Endothelial cell of hepatic sinusoid (primary cell): ENCODE measurements at regions not wholly inside any gene's neighbourhood (a gene's known extent, or its start where the extent isn't known, plus 50 kb on each side); places are given as distances from the start of the nearest gene placed in this dataset.

Experiments used
- in situ Hi-C: cut with HindIII; loops from 2 replicates; pipeline ENCODE4 v1.10.0; 2017; ENCODE audit warnings: low sequenced_read_pairs

DNA sequence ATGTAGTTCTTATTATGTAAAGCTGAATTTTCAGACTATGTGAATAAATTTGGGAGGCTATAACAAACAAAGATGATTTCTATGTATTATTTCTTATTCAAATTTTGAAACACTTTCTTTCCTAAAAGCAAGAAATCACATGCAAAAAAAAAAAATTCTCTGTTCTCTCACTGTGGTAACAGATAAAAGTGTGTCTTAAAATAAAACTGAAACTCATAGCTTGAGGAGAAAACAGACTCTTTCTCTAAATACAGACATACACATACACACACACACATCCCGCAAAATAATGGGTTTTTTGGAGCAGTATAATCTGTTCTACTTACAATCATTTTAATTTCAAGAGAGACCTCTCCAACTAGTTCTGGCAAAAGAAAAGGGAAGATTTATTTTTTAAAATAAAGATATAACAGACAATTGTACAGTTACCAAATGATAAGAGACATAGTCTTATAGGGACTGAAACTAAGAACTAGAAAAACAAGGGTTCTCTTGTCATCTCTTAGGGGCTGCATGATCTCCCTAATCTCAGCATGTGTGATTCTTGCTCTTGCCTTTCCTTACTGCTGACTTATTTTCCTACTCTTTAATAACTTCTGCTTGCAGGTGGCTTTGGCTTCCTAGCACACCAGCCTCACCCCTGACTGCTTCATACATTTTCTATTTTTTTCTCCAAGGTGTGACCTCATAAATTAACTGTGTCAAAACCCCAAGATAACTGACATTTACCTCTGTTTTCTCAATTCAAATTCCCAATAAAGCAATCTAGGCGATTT, 483.5 kb upstream of the POT1 start:
- in situ Hi-C loops: no loop called here

DNA sequence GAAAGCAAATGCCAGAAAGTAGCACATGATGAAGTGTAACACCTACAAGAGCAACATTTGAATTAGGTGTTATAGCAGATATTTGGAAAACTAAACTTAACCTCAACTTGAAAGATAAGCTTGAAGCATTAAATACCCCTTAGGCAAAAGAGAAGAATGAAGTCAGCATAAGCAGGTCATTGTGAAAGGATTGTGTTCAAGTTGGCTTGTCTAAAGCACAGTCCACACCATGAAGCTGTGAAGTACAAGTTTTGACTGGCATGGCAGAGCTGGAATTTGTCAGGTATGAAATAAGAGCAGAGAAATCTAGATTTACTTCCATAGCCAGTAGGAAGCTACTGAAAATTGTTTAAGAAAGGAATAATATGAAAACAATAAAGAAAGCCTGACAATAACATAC, 480.3 kb upstream of the POT1 start:
- in situ Hi-C loops: loop anchor here (5.0 kb wide), 1 partner anchor 58 kb away; no protein-coding TSS in a partner anchor

DNA sequence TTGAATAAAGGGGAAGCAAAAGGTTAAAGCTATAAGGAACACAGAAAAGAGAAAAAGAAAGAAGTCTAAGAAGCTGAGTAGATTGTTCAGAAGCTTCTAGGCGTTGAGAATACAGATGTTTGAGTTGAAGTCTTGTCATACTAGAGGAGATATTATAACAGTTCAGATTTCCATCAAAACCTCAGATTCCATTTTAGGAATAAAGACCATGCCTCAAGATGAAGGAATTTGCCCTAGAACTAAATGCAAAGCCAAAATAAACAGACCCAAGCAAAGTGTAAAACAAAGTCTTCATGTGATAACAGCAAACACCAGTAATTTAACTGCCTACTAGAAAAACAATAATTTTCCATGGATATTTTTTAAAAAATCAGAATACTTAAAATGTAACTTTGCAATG, 476.5 kb upstream of the POT1 start:
- in situ Hi-C loops: loop anchor here (5.0 kb wide), 1 partner anchor 54 kb away; no protein-coding TSS in a partner anchor

DNA sequence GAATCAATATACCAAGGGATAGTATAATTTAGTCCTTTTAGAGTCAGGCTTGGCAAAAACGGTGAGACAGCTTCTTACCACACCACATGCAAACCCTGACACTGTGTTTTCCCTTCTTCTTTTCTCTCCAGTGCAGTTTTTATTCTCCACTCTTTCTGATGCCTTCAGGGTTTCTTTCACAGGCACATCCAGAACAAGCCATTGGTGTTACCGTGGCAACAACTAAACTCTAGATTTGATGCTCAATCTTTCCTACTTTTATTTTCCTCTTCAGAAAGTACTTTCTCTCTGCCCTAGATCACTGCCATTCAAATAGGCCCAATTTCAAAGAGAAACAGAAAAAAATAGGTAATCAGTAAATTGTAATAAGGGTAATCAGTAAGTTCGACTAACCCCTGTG, 469.8 kb upstream of the POT1 start:
- in situ Hi-C loops: no loop called here

GRCh38 chr7:125396466-125397151, 467.0 kb upstream of the POT1 start:
- in situ Hi-C loops: no loop called here

DNA sequence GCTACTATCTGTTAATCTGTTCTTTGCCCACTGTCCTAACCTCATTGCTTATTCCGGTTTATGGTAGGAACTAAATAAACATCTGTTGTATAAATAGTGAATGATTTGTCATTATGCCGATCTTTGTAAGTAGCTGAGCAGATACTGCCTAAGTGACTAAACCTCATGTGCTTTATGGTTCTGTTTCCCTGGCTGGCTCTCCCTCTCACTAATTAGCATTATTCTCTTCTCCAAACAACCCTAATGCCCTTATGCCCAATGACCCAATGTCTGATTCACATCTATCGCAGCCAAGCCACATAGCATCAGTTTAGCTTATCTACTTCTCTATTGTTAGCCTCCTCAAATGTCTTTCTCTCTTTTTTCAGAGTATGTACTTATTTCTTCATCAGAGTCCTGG, 462.3 kb upstream of the POT1 start:
- in situ Hi-C loops: no loop called here

DNA sequence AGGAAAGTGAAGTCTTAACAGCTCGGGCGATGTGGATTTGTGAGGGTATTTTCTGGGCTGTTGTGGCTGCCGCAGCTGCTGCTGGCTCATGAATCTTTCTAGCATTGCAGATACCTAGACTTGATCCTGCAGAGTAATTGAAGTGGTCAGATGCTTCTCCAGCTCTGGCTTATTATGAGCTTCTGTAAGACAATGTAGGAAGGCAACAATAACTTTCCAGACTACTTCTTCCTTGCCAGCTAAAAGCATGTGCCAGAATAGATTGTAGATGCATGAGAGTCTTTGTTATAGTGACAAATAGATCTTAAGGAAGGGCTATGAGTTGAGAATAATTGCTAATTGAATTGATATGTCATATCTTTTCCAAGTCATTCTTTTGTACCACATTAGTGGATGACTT, 461.4 kb upstream of the POT1 start:
- in situ Hi-C loops: no loop called here

GRCh38 chr7:125386211-125386610, 456.6 kb upstream of the POT1 start:
- in situ Hi-C loops: no loop called here

GRCh38 chr7:125383324-125383723, 453.7 kb upstream of the POT1 start:
- in situ Hi-C loops: no loop called here

- in situ Hi-C loops: no loop called here
Observed at GRCh38 chr7:125382401-125382800, 452.8 kb upstream of the POT1 start.

DNA sequence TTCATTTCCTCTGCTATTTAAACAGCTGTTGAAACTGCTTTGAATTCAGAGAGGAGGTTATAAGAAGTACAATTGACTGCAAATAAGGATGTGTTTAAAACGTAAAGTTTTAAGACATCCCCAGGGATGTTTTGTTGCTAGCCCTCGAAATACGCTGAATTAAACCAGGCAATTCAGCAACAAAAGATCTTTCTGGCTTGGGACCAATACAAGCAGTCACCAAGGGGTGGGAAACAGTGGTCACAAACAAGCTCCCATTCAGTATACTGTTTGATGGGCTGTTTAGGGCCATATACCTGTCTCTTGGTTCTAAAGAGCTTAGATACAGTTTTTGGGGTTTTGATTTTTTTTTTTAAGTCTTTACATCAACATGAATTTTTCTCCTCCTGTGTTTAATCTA, 446.3 kb upstream of the POT1 start:
- in situ Hi-C loops: no loop called here

GRCh38 chr7:125370502-125370901, 440.9 kb upstream of the POT1 start:
- in situ Hi-C loops: no loop called here

GRCh38 chr7:125363873-125364272, 434.2 kb upstream of the POT1 start:
- in situ Hi-C loops: no loop called here

GRCh38 chr7:125358551-125359167, 429.0 kb upstream of the POT1 start:
- in situ Hi-C loops: no loop called here

DNA sequence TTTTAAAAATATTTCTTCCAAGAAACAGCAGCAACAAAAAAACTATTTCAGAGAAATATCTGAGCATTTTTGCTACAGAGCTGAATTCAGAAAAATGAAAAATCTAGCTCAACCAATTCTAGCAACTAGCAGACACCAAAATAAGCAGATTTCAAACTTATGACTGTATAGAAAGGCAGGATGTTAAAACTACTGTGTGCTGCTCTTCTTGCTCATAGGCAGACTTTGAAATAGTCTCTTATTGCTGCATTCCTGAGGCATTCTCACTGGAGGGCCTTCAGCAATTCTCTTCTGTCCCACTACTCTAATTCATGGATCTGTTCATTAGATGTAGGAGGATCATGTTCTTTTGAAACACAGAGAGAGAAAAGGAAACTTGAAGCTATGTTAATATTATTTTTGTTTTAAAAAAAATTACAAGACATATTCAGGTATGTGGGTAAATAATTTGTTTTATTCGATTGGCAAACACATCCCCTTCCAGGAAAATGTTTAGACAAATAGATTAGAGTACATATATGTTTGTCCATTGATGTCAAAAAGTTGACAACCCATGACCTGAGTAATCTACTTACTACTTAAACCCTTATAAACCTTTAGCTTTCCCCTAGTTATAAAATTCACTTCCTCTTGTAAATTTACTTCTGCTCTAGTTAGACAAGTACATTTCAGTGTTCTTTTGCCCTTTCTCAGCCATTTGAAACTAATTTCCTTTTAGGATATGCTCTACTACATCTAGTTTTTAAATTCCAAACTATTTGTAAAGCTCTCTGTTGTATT, 428.2 kb upstream of the POT1 start:
- in situ Hi-C loops: no loop called here

- in situ Hi-C loops: no loop called here
Observed at GRCh38 chr7:125355899-125356298, 426.3 kb upstream of the POT1 start.

DNA sequence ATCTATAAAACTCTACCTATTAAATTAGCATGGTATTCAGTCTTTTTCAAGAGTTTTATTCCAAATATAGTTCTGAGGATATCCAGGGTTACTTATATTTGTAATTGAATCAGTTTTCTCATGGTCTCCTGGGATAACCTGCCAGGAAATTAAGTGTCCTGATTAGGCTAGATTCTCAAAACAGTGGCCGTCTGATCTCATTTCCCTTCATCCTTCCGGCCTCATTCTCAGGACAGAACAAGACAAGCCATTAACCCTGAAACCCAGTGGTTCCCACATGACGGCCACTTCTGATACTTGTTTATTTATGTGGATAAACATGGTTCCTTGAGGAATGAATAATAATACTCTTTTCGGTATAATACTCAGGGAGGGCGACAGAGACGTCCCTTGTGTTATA, 417.6 kb upstream of the POT1 start:
- in situ Hi-C loops: no loop called here

DNA sequence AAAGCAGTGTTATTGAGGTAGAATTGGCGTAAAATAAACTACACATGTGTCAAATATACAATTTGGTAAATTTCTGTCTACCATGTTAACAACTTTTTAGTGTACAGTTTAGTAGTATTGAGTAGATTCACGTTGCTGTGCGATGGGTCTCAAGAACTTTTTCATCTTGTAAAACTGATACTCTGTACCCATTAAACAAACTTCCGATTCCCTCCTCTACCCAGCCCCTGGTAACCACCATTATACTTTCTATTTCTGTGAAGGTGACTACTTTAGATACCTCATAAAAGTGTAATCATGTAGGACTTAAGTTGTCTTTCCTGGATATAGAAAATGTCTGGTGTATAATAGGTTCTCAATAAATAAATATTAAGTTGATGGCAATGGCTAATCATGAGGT, 408.5 kb upstream of the POT1 start:
- in situ Hi-C loops: no loop called here

- in situ Hi-C loops: no loop called here
Observed at GRCh38 chr7:125336326-125336725, 406.7 kb upstream of the POT1 start.

DNA sequence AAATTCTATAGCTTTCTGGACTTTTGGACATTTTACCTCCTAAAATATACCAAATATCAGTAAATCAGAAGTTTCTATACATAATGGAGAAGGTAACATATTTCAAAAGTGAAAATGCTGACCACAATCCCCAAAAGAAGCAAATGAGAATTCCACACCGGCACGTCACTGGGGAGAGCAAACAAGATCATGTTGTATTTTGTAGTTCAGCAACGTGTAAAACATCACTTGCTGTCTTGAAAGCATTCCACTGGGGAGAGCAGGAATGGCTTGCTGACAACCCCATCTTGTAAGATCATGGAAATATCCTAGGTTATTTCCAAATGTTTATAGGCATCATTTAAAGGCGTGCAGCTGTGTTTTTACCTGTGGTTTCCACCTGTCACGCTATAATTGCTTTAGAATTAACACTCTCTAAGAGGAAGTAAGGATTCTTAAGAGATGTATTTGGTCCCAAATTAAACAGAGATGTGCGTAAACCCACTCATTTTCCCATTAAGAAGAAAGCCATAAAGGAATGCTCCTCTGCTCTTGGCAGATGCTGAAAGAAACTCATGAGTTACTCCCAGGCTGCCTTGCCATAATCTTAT, 397.1 kb upstream of the POT1 start:
- in situ Hi-C loops: no loop called here

- in situ Hi-C loops: no loop called here
Observed at GRCh38 chr7:125316466-125316865, 386.8 kb upstream of the POT1 start.
